GM18502 (cell line): ENCODE measurements at regions not wholly inside any gene's neighbourhood (a gene's known extent, or its start where the extent isn't known, plus 50 kb on each side); places are given as distances from the start of the nearest gene placed in this dataset.
A peak's percentile ranks its signal among the peaks of the same experiment; 100 is the strongest.
"Not testable (repeated sequence)": the region's sequence is repeated elsewhere in the genome, so short reads cannot be mapped to it uniquely, and the experiment has no call there.

Experiments
- ATAC-seq: cut with Tn5 transposase; IDR thresholded peaks from one replicate; pipeline ENCODE4 v1.9.1; 2021; ENCODE audit warnings: mild to moderate bottlenecking; ENCODE audit not compliant: unreplicated experiment, poor library complexity

DNA sequence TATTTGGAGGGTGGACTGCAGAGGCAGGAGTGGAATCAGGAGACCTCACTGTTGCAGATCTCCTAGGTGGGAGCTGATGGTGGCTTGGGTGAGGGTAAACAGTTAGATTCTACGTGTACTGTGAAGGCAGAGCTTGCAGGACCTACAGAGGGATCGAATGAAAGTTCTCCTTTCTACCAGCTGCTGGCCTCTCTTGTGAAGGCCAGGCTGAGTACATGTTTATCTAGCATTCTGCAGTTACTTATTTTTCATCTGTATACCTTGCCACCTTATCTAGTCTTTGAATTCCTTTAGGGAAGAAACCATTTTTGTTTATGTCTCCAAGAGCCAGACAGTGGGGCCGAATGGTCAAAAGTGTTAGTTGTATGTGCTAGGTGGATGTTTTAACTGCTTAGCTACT lies 57.6 kb downstream of the PTTG1 start:
- no peak for ATAC-seq

DNA sequence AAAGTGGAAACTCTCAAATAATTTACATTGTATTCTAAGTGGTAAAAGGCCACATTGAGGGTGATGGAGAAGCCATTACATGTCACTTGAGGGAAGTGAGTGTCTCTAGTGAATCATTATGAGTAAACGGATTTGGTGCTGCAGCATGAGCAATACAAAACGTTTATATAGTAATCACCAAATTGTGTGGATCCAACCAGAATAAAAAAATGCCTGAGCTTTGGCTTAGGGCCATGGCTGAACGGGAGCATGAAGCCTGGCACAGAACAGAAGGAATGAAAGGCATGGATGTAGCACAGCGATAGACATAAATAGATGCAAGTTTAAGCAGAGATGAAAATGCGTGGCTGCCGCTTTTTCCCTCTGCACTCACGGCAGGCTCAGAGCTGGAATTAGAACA lies 58.3 kb downstream of the PTTG1 start:
- no peak for ATAC-seq

DNA sequence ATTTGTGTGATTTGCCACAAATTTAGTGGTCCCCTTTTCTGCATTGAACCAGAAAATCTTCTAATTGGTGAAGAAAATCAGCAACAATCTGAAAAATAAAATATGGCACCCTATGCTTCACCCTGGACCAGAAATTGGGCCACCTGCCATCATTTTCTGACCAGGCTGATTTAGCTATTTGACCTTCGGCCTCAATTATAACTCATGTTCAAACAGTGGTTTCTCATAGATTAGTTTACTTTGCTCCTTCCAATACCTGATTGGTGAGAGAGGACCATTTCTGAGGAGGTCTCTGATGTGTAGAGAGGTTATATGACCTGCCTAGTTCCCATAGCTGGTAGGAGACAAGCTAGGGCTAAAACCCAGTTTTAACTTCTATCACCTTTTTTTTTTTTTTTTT lies 59.0 kb downstream of the PTTG1 start:
- no peak for ATAC-seq

DNA sequence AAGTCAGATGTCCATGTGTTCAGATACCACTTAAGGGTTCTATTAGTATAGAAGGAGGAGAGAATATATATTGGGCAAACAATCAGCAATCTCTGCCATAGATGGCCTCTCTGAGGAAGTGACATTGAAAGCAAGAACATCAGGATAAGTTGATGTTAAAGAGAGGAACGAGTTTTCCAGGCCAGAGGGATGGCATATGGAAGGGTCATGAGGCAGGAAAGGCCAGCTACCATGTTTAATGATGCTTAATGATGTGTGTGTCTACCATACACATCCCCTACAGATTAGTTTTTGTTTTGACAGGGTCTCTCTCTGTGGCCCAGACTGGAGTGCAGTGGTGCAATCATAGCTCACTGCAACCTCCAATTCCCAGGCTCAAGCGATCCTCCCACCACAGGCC lies 63.0 kb downstream of the PTTG1 start:
- ATAC-seq, result no peak

DNA sequence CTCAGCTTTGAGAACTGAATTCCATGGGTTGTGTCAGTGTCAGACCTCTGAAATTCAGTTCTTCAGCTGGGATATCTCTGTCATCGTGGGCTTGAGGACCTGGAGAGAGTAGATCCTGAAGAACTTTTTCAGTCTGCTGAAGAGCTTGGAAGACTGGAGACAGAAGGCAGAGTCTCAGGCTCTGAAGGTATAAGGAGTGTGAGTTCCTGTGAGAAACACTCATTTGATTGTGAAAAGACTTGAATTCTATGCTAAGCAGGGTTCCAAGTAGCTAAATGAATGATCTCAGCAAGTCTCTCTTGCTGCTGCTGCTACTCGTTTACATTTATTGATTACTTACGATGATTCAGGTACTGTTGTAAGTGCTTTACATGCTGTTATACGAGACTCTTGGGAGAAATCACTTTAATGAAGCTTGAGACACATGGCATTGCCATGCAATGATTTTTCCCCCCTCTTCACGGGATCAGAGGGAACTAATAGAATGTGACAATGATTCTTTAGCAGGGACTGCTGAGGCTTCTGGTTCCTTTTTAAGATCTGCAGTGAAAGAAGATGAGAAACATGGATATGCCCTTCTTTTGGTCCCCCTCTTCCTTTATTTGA lies 63.8 kb downstream of the PTTG1 start:
- no peak for ATAC-seq

DNA sequence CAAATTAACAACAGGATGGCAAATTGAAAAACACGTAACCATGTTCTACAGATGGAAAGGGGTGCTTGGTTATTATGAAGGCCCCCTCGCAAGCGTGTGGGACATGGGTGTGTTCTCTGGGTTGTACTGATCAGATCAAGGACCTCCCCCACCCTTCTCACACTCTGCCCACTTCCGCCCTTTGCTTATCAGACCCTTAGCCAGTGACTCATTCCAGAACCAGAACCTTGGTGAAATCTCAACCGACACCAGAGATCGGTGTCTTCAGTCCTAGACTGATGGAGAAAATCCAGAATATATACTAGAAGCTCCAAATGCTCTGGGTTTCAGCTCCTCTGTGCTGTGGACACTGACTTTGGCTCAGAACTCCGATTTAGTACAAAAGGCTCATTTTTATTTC lies 64.9 kb downstream of the PTTG1 start:
- peak; percentile 76 for ATAC-seq

DNA sequence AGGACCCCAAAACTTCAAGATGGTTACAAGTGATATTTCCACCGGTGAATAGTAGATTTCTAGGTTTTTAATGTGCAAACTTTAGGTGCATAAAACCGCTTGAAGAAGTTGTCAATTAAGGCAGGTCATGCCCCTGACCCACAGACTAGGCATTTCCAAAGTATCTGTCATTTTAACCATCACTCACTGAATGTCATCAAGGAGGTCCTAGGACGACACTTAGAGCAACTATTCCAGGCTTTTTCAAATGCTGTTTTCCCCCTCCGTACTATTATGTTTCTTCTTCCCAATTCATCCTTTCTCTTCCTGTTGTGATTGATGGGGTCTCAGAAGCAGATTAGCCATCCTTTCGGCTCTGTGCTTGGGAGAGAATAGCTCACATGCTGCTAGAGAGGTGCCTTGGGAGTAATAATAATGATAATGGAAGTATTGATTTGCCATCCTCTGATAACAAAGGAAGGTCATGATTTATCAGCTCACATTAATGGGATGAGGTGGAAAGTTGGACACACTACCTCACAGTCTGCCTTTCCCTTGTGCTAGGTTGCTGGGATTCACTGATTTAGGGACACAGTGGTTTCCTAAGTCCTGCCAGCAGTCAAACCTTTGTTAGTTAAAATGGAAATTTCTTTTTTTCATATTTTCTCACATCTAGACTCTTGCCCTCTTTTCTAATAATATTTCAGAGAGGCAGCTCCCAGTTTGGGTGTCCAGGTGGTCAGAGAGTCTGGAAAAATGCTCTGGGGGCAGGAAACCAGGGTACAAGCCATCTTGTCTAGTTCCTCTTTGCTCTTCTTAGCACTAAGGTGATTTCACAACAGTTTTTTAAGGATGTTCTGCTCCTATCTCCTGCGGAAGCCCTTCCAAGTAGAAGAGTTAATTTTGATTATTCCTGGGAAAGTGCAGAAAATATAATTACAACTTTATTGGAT lies 67.0 kb downstream of the PTTG1 start:
- no peak for ATAC-seq

DNA sequence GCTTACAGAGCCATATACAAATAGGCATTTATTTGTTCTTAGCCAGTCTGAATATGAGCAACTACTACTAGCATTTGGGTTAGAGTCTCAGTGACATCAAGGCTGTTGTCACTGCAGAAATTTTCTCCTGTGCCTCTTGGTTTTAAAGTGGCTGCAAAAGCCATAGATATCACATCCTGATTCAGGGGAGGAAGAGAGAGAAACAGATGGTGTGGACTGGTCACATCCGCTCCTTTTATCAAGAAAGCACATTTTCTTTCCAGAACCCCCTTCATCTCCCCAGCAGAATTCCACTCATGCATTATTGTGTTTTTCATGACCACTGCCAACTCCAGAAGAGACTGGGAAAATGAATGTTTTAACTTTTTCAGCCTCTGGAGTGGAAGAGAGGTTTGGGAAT lies 69.8 kb downstream of the PTTG1 start:
- ATAC-seq, result no peak

DNA sequence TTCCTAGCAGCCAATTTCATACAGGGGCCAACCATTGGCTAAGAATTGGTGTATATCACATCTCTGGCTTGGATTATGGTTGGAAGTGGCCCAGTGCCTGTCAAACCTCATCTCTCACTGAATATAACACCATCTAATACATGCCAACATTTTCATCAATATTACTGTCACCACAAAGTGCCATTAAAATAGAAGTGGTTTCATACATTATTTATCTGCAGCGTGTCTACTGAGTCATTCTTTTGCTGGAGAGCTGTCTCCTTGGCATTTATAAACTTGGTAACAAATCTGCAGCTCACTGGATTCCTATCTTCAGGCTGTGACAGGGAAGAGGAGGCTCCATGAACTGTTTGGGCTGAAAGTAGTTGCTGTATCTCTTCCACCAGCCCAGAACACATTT lies 70.9 kb downstream of the PTTG1 start:
- ATAC-seq, result no peak

DNA sequence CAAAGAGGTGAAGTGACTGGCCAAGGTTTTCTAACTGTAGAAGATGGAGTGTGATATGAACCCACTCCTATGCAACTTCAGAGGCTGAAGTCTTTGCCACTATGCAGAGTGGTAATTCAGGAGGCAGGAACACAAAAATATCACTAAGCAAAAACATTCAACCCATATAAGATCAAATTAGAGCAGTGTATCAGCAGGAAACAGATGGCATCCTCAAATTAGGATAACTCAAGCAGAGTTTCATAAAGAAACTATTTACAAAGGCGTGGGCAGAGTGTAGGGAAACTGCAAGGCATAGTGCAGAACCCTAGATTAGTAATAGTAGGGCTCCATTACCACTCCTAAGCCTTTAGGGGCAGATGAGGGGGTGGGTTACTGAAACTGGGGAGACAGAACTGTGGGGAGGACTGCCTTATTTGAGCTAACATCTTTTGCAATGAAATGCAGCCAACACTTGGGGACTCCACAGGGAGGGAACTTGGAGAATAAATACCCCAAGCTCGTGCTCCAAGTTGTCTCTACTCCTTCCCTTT lies 72.2 kb downstream of the PTTG1 start:
- ATAC-seq, result peak; percentile 32

DNA sequence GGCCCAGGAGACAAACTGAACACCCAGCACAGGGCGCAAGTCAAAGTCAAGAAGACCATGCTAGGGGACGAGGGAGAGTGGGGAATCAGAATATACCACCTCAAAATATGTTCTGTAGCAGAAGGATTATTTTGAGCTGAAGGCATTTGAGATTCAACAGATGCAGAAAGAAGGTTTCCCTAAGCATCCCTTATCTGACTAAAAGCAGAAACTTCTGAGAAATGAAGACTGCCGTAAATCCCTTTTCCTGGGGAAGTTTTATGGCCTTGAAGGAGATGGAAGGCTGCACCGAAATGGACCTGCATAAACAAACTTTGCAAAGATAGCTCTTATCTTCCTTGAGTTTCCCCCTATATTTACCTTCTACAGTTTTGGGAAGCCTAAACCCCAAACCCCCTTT lies 72.8 kb downstream of the PTTG1 start:
- ATAC-seq, result no peak

DNA sequence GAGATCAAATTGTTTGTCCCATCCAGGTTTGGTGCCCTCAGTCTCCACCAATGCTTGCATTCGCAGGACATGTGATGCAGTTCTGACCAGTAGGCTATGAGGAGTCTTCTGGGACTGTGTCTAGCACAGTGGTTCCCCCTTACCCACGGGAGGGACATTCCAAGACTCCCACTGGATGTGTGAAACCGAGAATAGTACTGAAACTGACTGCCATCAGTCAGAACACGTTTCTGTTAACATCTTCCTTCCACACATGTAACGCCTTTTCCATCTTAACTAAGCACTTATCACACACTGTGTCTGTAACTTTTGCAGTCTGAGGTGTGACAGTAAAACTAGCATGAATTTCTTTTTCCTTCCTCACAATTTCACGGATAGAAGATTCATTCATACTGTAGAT lies 74.7 kb downstream of the PTTG1 start:
- peak; percentile 63 for ATAC-seq

DNA sequence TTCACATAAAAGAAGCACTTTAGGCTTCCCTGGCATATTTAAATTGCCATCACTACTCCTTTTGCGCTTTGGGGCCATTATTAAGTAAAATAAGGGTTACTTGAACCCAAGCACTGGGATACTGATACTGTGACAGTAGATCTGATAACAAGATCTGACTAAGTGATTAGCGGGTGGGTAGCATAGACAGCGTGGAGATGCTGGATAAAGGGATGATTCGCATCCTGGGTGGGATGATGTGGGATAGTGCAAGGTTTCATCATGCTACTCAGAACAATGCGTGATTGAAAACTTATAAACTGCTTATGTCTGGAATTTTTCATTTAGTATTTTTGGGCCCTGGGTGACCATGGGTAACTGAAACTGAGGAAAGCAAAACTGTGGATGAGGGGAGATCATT lies 75.1 kb downstream of the PTTG1 start:
- ATAC-seq, result no peak

DNA sequence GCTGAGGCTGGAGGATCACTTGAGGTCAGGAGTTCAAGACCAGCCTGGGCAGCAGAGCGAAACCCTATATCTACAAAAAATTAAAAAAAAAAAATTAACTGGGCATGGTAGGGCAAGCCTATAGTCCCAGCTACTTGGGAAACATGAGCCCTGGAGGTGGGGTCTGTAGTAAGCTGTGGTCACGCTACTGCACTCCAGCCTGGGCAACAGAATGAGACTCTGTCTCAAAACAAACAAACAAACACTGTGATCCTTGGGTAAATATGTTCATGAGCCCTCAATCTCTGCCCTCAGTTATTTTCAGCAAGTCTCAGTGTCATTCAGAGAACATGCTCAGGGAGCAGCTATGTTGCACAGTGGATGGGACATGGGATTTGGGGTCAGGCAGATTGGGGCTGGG lies 76.2 kb downstream of the PTTG1 start:
- no peak for ATAC-seq

DNA sequence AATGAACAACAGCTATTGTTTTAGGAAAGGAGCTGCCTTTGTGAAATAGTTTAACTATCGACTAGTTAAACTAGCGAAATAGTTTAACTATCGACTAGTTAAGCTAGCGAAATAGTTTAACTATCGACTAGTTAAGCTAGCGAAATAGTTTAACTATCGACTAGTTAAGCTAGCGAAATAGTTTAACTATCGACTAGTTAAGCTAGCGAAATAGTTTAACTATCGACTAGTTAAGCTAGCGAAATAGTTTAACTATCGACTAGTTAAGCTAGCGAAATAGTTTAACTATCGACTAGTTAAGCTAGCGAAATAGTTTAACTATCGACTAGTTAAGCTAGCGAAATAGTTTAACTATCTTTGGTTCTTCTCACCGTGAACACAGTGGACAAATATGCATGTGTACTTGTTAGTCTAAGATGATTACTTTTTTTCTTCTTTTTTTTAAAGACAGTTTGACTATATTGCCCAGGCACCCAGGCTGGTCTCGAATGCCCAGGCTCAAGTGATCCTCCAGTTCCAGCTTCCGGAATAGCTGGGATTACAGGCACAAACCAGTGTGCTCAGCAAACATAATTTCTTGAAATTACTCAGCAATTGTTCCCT lies 76.9 kb downstream of the PTTG1 start:
- not testable (repeated sequence) for ATAC-seq

DNA sequence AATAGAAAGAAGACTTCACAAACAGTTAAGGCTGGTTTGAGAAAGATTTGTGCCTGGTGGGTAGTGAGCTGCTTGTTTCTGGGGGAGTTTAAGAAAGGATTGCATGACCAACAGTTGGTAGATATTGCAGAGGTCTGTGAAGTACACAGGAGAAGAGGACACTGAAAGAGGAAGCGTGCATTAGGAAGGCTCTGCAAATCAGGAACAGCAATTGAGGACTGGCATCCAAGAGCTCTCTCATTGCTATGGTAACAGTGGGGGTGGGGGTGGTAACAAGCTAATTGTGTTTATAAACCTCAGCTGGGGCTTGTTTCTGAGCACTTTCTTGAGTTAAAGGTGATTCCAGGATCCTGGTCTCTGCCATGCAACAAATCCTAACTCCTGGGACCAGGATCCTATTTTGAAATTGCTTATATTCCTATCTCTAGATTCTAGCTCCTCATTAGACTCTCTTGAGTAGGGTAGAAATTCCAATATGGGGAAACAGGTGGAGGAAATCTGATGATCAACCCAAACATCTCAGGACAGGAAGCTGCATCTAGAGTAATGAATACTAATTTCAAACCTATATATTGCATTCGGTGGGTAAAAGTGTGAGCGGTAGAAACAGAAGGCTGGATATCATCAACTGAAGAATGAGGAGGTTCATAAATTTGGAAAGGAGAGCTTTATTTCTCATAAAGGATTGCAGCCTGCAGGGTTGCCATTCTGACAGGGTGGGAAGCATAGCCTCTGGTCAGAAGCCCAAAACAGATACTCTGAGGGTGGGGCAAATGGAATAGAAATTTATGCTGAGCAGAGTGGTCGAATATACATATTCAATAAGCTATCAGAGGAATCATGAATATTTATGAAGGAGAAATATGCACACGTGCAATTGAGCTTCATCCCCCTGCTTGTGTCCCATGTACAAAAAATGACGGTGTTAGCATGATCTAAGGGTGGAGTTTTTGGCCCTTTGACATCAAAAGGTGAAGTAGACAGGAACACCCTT lies 79.4 kb downstream of the PTTG1 start:
- no peak for ATAC-seq

DNA sequence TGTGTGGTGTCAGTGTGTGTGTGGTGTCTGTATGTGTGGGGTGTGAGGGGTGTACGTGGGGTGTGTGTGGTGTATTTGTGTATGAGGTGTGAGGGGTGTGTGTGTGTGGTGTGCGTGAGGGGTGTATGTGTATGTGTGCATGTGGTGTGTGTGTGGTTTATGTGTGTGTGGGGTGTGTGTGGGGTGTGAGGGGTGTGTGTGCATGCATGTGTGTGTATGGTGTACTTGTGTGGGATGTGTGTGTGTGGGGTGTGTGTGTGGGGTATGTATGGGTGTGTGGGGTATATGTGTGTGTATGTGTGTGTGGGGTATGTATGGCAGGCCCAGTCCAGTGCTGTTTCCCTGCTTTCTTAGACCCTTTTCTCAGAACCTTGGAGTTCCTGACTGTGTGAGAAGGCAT lies 83.3 kb downstream of the PTTG1 start:
- ATAC-seq, result no peak

DNA sequence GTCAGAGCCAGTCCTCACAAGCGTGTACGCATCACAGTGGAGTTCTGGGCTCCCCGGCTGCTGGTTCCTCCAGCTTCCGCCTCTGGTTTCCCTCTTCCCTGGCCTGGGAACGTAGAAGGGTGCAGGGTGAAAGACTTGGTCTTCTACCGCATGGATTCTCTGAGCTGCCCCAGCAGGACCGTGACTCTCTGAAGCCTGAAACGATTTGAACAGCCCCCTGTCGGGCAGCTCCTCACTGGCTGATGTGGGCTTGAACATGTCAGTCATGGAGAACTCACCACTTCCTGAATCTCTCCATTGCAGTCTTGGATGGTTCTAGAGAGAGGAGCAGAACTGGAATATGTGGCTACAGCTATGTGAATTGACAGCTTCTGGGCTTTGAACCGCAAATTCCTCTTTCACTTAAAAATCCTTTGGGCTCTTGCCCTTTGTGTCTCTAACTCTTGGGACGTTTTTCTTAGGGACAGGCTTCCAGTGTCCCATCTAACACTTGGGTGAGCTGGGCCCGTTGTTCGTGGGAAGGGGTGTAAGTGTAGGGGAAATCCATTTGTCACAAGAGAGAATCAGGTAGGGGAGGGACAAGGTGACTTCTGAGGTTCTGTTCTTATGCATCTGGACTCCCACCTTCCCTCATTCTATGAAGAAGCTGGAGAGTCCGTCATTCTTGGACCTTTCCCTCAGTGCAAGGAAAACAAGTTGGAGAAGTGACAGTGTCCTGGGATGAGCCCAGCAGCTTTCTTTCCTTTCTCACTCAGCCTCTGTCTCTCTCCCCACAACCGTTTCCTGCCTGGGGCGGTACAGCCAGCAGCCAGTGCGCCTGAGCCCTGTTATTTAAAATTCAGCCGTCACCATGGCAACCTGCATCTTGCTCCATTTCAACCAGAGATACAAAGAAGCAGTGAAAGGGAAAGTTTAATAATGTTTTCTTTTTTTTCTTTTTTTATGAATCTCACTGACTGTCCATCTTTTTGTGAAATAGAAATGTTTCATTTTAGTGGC lies 84.7 kb downstream of the PTTG1 start:
- ATAC-seq, result peak; percentile 85

DNA sequence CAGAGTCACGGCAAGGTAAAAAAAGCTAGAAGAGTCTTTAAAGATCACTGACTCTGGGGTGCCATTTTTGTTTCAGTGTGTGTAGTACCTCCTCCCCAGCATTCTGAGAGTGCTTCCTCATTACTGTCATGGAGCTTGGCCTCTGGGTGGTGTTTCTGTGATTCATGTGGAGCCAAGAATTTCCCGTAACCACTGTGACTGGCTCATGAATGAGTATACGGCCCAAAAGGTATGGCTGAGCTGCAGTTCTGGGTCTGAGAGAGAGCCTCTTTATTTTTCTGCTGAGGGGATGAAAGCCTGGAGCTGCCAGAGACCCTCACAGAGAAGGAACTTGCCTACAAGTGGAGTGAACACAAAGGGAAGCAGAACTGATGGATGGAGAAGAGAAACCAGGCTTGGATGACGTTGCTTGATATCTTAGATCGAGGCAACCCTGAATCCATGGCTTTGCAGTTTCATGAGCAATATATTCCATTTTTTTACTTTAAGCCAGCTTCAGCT lies 85.6 kb downstream of the PTTG1 start:
- peak; percentile 60 for ATAC-seq
